Adipocyte (in vitro differentiated cells): ENCODE measurements at regions not wholly inside any gene's neighbourhood (a gene's known extent, or its start where the extent isn't known, plus 50 kb on each side); places are given as distances from the start of the nearest gene placed in this dataset.

ENCODE experiments used
- DNase-seq: peaks from one replicate; pipeline ENCODE4 v3.0.0-alpha.2; 2015; ENCODE audit warnings: low read depth
- H3K27me3 ChIP-seq: replicated peaks from 2 replicates; pipeline ENCODE4 v1.7.0; 2013; ENCODE audit warnings: mild to moderate bottlenecking, low read length, moderate library complexity; ENCODE audit not compliant: control insufficient read depth, insufficient read depth
- H3K36me3 ChIP-seq: 2 replicates; pipeline ENCODE4 v1.7.0; 2013; ENCODE audit warnings: low read length, mild to moderate bottlenecking, moderate library complexity; ENCODE audit not compliant: control insufficient read depth, insufficient read depth, severe bottlenecking
- H3K4me1 ChIP-seq: 2 replicates; pipeline ENCODE4 v1.7.0; 2013; ENCODE audit warnings: mild to moderate bottlenecking, low read length, moderate library complexity; ENCODE audit not compliant: control insufficient read depth, insufficient read depth
- H3K4me3 ChIP-seq: 2 replicates; pipeline ENCODE4 v1.7.0; 2013; ENCODE audit warnings: mild to moderate bottlenecking, low read length, moderate library complexity
- H3K9ac ChIP-seq: 2 replicates; pipeline ENCODE4 v1.7.0; 2013; ENCODE audit warnings: mild to moderate bottlenecking, low read length, moderate library complexity
- H3K9me3 ChIP-seq: 2 replicates; pipeline ENCODE4 v1.7.0; 2013; ENCODE audit warnings: mild to moderate bottlenecking, low read length, moderate library complexity; ENCODE audit not compliant: control insufficient read depth

- Histone ChIP-seq H3K4me3 (no peak overlapping the region), H3K9me3 (peaks cover 5% of the 10 kb centered on the region), H3K27me3 (no peaks in the 10 kb centered on the region), H3K9ac (no peak overlapping the region), H3K4me1 (no peaks in the 10 kb centered on the region), H3K36me3 (no peaks in the 10 kb centered on the region)
- no peak for DNase-seq
Observed at GRCh38 chr11:39294648-39295047, 2164.8 kb downstream of the LRRC4C start.

GRCh38 chr11:39288011-39288410, 2171.4 kb downstream of the LRRC4C start:
- H3K9me3 ChIP-seq, result peaks cover 3% of the 10 kb centered on the region
- H3K4me1 ChIP-seq, result no peaks in the 10 kb centered on the region
- no peaks in the 10 kb centered on the region for H3K27me3 ChIP-seq
- DNase-seq, result no peak
- no peak overlapping the region for H3K4me3 ChIP-seq
- H3K9ac ChIP-seq, result no peak overlapping the region
- no peaks in the 10 kb centered on the region for H3K36me3 ChIP-seq

GRCh38 chr11:39268176-39268690, 2191.2 kb downstream of the LRRC4C start:
- no peak overlapping the region for H3K9ac ChIP-seq
- H3K4me1 ChIP-seq, result no peaks in the 10 kb centered on the region
- no peak overlapping the region for H3K4me3 ChIP-seq
- no peaks in the 10 kb centered on the region for H3K27me3 ChIP-seq
- no peaks in the 10 kb centered on the region for H3K36me3 ChIP-seq
- H3K9me3 ChIP-seq, result no peaks in the 10 kb centered on the region
- no peak for DNase-seq

GRCh38 chr11:39255648-39256047, 2203.8 kb downstream of the LRRC4C start:
- no peak for DNase-seq
- Histone ChIP-seq H3K36me3 (no peaks in the 10 kb centered on the region), H3K9me3 (peaks cover 11% of the 10 kb centered on the region), H3K27me3 (no peaks in the 10 kb centered on the region), H3K4me1 (no peaks in the 10 kb centered on the region), H3K9ac (no peak overlapping the region), H3K4me3 (no peak overlapping the region)

- Histone ChIP-seq H3K36me3 (no peaks in the 10 kb centered on the region), H3K9ac (no peak overlapping the region), H3K27me3 (no peaks in the 10 kb centered on the region), H3K4me3 (no peak overlapping the region), H3K9me3 (no peaks in the 10 kb centered on the region), H3K4me1 (no peaks in the 10 kb centered on the region)
- no peak for DNase-seq
Observed at GRCh38 chr11:39249566-39250365, 2209.7 kb downstream of the LRRC4C start.

- H3K36me3 ChIP-seq, result no peaks in the 10 kb centered on the region
- H3K9ac ChIP-seq, result no peak overlapping the region
- no peaks in the 10 kb centered on the region for H3K27me3 ChIP-seq
- DNase-seq, result no peak
- H3K4me3 ChIP-seq, result no peak overlapping the region
- no peaks in the 10 kb centered on the region for H3K9me3 ChIP-seq
- H3K4me1 ChIP-seq, result no peaks in the 10 kb centered on the region
Observed at GRCh38 chr11:39247570-39248137, 2211.8 kb downstream of the LRRC4C start.

GRCh38 chr11:39239553-39239952, 2219.9 kb downstream of the LRRC4C start:
- Histone ChIP-seq H3K9me3 (no peaks in the 10 kb centered on the region), H3K4me3 (no peak overlapping the region), H3K27me3 (no peaks in the 10 kb centered on the region)

GRCh38 chr11:39236916-39237315, 2222.5 kb downstream of the LRRC4C start:
- H3K4me1 ChIP-seq, result no peaks in the 10 kb centered on the region
- H3K4me3 ChIP-seq, result no peak overlapping the region
- no peak for DNase-seq
- H3K36me3 ChIP-seq, result no peaks in the 10 kb centered on the region
- H3K9ac ChIP-seq, result no peak overlapping the region
- H3K9me3 ChIP-seq, result no peaks in the 10 kb centered on the region
- no peaks in the 10 kb centered on the region for H3K27me3 ChIP-seq

More at GRCh38 chr11:39239553-39239952, 2219.9 kb downstream of the LRRC4C start:
- no peaks in the 10 kb centered on the region for H3K4me1 ChIP-seq
- no peak overlapping the region for H3K9ac ChIP-seq
- DNase-seq, result no peak
- no peaks in the 10 kb centered on the region for H3K36me3 ChIP-seq

- DNase-seq, result no peak
- no peak overlapping the region for H3K9ac ChIP-seq
- no peaks in the 10 kb centered on the region for H3K4me1 ChIP-seq
- no peaks in the 10 kb centered on the region for H3K27me3 ChIP-seq
- H3K36me3 ChIP-seq, result no peaks in the 10 kb centered on the region
- peaks cover 7% of the 10 kb centered on the region for H3K9me3 ChIP-seq
- no peak overlapping the region for H3K4me3 ChIP-seq
Observed at GRCh38 chr11:39221550-39222138, 2237.8 kb downstream of the LRRC4C start.

- no peak for DNase-seq
- H3K27me3 ChIP-seq, result no peaks in the 10 kb centered on the region
- no peak overlapping the region for H3K4me3 ChIP-seq
- no peaks in the 10 kb centered on the region for H3K4me1 ChIP-seq
- H3K36me3 ChIP-seq, result no peaks in the 10 kb centered on the region
- peaks cover 7% of the 10 kb centered on the region for H3K9me3 ChIP-seq
- H3K9ac ChIP-seq, result no peak overlapping the region
Observed at GRCh38 chr11:39220501-39221230, 2238.8 kb downstream of the LRRC4C start.

GRCh38 chr11:39220069-39220468, 2239.4 kb downstream of the LRRC4C start:
- Histone ChIP-seq H3K4me3 (no peak overlapping the region), H3K9me3 (peaks cover 2% of the 10 kb centered on the region), H3K27me3 (no peaks in the 10 kb centered on the region), H3K4me1 (no peaks in the 10 kb centered on the region), H3K36me3 (no peaks in the 10 kb centered on the region), H3K9ac (no peak overlapping the region)
- DNase-seq, result no peak
